ENCODE measurements at regions not wholly inside any gene's neighbourhood (a gene's known extent, or its start where the extent isn't known, plus 50 kb on each side); places are given as distances from the start of the nearest gene placed in this dataset.

DNA sequence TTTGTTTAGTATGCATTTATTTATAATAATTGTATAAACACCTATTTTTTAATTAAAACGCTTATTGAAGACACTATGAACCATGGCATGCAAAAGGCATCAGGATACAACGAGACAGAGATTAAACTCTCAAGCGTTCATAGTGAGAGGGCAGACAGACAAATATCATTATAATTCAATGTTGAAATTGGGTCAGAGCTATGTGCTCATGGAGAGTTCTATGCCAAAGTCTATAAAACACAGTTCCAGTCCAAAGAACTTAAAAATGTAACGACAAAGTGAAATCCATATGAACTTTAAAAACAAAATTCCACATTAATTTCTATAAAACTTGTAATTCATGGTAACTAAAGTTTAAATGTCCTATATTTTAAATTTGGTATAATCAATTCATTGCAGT is 724.0 kb downstream of the LTN1 start:
- H3K27me3 ChIP-seq = no peaks in the 10 kb centered on the region
- H3K36me3 ChIP-seq = no peaks in the 10 kb centered on the region
- intact Hi-C loops (cut with DNase I; ENCODE audit: low total_unique reads) = no loop called here
- H3K4me3 ChIP-seq = no peak overlapping the region
- H3K4me1 ChIP-seq = no peaks in the 10 kb centered on the region
- no peaks in the 10 kb centered on the region for H3K9me3 ChIP-seq
- 66 to 75% methylated on average over 4 of the region's 4 CpGs for WGBS, 2 donors (ENCODE audit: low coverage in 1 of 2)
- TF ChIP-seq, protein P1, sequence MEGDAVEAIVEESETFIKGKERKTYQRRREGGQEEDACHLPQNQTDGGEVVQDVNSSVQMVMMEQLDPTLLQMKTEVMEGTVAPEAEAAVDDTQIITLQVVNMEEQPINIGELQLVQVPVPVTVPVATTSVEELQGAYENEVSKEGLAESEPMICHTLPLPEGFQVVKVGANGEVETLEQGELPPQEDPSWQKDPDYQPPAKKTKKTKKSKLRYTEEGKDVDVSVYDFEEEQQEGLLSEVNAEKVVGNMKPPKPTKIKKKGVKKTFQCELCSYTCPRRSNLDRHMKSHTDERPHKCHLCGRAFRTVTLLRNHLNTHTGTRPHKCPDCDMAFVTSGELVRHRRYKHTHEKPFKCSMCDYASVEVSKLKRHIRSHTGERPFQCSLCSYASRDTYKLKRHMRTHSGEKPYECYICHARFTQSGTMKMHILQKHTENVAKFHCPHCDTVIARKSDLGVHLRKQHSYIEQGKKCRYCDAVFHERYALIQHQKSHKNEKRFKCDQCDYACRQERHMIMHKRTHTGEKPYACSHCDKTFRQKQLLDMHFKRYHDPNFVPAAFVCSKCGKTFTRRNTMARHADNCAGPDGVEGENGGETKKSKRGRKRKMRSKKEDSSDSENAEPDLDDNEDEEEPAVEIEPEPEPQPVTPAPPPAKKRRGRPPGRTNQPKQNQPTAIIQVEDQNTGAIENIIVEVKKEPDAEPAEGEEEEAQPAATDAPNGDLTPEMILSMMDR (IDR thresholded peaks at IDR 0.05) = no peak
- H3K27ac ChIP-seq = no peak overlapping the region
- no peak for DNase-seq
- in situ Hi-C loops (cut with MboI; ENCODE audit: low pct_ligation_motif_present in 1 of 4, low pct_unique_long_range_greater_than_20kb in 1 of 4, low sequenced_read_pairs in 3 of 4) = no loop called here

DNA sequence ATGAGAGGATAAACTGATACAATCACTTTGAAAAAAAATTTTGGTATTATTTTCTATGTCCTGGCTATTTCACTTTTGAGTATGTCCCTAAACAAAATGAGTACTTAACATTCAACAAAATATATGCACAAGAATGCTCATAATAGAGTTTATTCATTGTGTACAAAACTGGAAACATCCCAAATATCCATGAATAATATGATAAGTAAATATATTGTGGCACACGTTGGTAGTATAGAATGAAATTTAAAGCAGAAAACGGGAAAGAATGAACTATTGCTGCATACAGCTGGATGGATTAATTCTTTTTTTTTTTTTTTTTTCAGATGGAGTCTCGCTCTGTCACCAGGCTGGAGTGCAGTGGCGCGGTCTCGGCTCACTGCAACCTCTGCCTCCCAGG is 725.2 kb downstream of the LTN1 start:
- H3K27me3 ChIP-seq = no peaks in the 10 kb centered on the region
- intact Hi-C loops (cut with DNase I; ENCODE audit: low total_unique reads) = no loop called here
- no peak for DNase-seq
- no peaks in the 10 kb centered on the region for H3K9me3 ChIP-seq
- H3K27ac ChIP-seq = no peak overlapping the region
- no peak overlapping the region for H3K4me3 ChIP-seq
- no peak for TF ChIP-seq POLR2AphosphoS5 (IDR thresholded peaks at IDR 0.05)
- TF ChIP-seq EP300 (IDR thresholded peaks at IDR 0.05; ENCODE audit: low read depth) = no peak
- no peak for TF ChIP-seq POLR2A (IDR thresholded peaks at IDR 0.05)
- TF ChIP-seq, protein P1 (IDR thresholded peaks at IDR 0.05) = no peak
- H3K36me3 ChIP-seq = no peaks in the 10 kb centered on the region
- in situ Hi-C loops (cut with MboI; ENCODE audit: low pct_ligation_motif_present in 1 of 4, low pct_unique_long_range_greater_than_20kb in 1 of 4, low sequenced_read_pairs in 3 of 4) = no loop called here
- no peaks in the 10 kb centered on the region for H3K4me1 ChIP-seq
- 77 to 91% methylated on average over 2 to 6 of the region's 6 CpGs for WGBS, 2 donors (ENCODE audit: low coverage in 1 of 2)

DNA sequence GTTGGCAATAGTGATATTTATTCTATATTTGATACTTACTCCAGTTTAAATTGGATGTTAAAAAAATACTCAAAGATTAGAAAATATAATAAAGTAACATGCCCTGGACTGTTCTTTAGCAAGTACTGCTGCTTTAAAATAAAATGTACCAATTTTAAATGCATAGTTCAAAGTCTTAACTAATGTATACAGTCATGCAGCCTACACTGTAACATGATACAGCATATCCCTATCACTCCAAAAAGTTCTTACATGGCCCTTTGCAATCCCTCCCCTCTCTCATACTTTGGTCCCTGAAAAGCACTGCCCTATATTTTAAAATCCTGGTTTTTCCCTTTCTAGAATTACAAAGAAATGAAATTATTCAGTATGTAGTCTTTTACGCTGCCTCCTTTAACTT is 726.6 kb downstream of the LTN1 start:
- WGBS, 2 donors (ENCODE audit: low coverage in 1 of 2) = 91 to 100% methylated on average over 1 of the region's 1 CpG
- no peak for TF ChIP-seq POLR2A (IDR thresholded peaks at IDR 0.05)
- TF ChIP-seq EP300 (IDR thresholded peaks at IDR 0.05; ENCODE audit: low read depth) = no peak
- TF ChIP-seq, protein P1 (IDR thresholded peaks at IDR 0.05) = no peak
- TF ChIP-seq POLR2AphosphoS5 (IDR thresholded peaks at IDR 0.05) = no peak
- no peak for DNase-seq
- Histone ChIP-seq H3K4me1 (no peaks in the 10 kb centered on the region), H3K4me3 (no peak overlapping the region), H3K36me3 (no peaks in the 10 kb centered on the region), H3K9me3 (no peaks in the 10 kb centered on the region), H3K27ac (no peak overlapping the region), H3K27me3 (no peaks in the 10 kb centered on the region)
- intact Hi-C loops (cut with DNase I; ENCODE audit: low total_unique reads) = no loop called here
- in situ Hi-C loops (cut with MboI; ENCODE audit: low pct_ligation_motif_present in 1 of 4, low pct_unique_long_range_greater_than_20kb in 1 of 4, low sequenced_read_pairs in 3 of 4) = no loop called here

DNA sequence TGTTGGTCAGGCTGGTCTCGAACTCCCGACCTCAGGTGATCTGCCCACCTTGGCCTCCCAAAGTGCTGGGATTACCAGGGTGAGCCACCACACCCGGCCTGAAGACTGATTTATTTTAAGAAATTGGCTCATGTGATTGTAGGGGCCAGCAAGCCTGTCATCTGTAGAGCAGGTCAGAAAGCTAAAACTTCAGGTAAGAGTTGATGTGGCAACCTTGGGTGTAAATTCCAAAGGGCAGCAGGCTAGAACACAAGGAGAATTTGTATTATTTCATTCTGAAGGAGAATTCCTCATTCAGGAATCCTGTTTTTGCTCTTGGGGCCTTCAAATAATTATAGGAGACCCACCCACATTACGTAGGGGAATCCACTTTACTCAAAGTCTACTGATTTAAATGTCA is 728.7 kb downstream of the LTN1 start:
- TF ChIP-seq EP300 (IDR thresholded peaks at IDR 0.05; ENCODE audit: low read depth) (no peak), POLR2A (IDR thresholded peaks at IDR 0.05) (no peak), POLR2AphosphoS5 (IDR thresholded peaks at IDR 0.05) (no peak)
- TF ChIP-seq, protein P1 (IDR thresholded peaks at IDR 0.05) = no peak
- DNase-seq = no peak
- no peak overlapping the region for H3K27ac ChIP-seq
- in situ Hi-C loops (cut with MboI; ENCODE audit: low pct_ligation_motif_present in 1 of 4, low pct_unique_long_range_greater_than_20kb in 1 of 4, low sequenced_read_pairs in 3 of 4) = no loop called here
- intact Hi-C loops (cut with DNase I; ENCODE audit: low total_unique reads) = no loop called here
- H3K9me3 ChIP-seq = no peaks in the 10 kb centered on the region
- H3K4me3 ChIP-seq = no peak overlapping the region
- 85% methylated on average over 4 of the region's 4 CpGs; no CpG with 5 or more reads in 1 of the 2 donors for WGBS, 2 donors (ENCODE audit: low coverage in 1 of 2)
- no peaks in the 10 kb centered on the region for H3K36me3 ChIP-seq
- H3K27me3 ChIP-seq = no peaks in the 10 kb centered on the region
- no peaks in the 10 kb centered on the region for H3K4me1 ChIP-seq

Data from transverse colon (tissue), 4 donors.